Mesodermal cell (in vitro differentiated cells): ENCODE measurements at regions not wholly inside any gene's neighbourhood (a gene's known extent, or its start where the extent isn't known, plus 50 kb on each side); places are given as distances from the start of the nearest gene placed in this dataset.

Experiments
- H3K27ac ChIP-seq: 2 replicates; pipeline ENCODE4 v1.7.0; 2013; ENCODE audit warnings: mild to moderate bottlenecking, low read depth, low read length, moderate library complexity; ENCODE audit not compliant: severe bottlenecking
- H3K36me3 ChIP-seq: 2 replicates; pipeline ENCODE4 v1.7.1; 2013; ENCODE audit warnings: mild to moderate bottlenecking, low read length, moderate library complexity; ENCODE audit not compliant: control insufficient read depth, insufficient read depth
- H3K4me1 ChIP-seq: one replicate; pipeline ENCODE4 v1.7.1; 2013; ENCODE audit warnings: mild to moderate bottlenecking, low read length; ENCODE audit not compliant: insufficient read depth, control insufficient read depth, poor library complexity, severe bottlenecking
- H3K4me3 ChIP-seq: 2 replicates; pipeline ENCODE4 v1.7.0; 2013; ENCODE audit warnings: low read length, control low read depth, mild to moderate bottlenecking; ENCODE audit not compliant: insufficient read depth, poor library complexity, severe bottlenecking; ENCODE audit errors: extremely low read depth
- H3K9me3 ChIP-seq: 2 replicates; pipeline ENCODE4 v1.7.1; 2013; ENCODE audit warnings: mild to moderate bottlenecking, low read length, moderate library complexity; ENCODE audit not compliant: control insufficient read depth
- WGBS, 2 experiments: methylation state at CpG; one replicate each; pipeline ENCODE4 v1.1.5; 2013; ENCODE audit warnings: missing lambda C conversion rate in 2 of 2; ENCODE audit not compliant: insufficient coverage in 2 of 2; 5-methylcytosine and 5-hydroxymethylcytosine counted together

DNA sequence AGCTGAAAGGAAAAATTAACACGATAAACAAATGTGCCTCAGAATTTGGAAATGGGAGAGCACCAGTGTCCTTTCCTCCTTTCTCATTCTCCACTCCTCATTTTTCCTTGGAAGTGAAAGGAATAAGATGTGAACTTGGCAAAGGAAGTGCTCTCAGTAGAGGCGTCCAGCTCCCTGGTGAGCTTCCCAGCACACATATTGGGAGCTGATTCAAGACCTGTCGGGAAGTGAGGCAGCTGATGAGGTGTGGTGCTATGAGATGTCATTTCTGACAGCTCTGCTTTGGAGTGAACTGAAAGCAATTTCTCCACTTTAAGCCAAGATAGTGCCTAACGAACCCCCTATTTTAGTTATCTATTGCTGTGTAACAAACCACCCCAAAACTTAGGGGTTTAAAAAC, 238.5 kb upstream of the IRX3 start:
- H3K4me3 ChIP-seq, result no peak overlapping the region
- no peaks in the 10 kb centered on the region for H3K36me3 ChIP-seq
- 100% methylated on average over 2 of the region's 4 CpGs; no CpG with 5 or more reads in 1 of the 2 experiments for WGBS, 2 experiments
- H3K27ac ChIP-seq, result no peak overlapping the region
- peaks cover 5% of the 10 kb centered on the region for H3K4me1 ChIP-seq
- H3K9me3 ChIP-seq, result peaks cover 15% of the 10 kb centered on the region

DNA sequence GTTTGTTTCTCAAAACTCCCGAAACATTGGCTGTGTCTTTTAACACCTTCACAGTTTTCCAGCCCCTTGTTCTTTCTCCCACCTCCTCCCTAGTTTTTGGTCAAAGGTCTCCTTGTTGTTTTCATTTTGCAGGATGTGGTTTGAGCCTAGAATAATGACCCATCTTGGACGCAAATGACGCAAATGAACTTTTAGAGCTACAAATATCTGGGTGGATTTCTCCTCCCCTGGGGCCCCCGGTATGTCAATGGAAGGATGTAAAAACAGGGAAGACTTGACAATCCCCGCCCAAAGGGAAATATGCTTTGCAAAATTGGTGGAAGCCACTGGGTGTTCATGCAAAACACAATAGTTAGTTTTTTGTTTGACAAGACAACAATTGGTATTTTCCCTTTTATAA, 236.0 kb upstream of the IRX3 start:
- Histone ChIP-seq H3K36me3 (no peaks in the 10 kb centered on the region), H3K9me3 (peaks cover 15% of the 10 kb centered on the region), H3K4me3 (no peak overlapping the region), H3K4me1 (peaks cover 5% of the 10 kb centered on the region), H3K27ac (no peak overlapping the region)
- WGBS, 2 experiments, result 83 to 85% methylated on average over 3 of the region's 5 CpGs

DNA sequence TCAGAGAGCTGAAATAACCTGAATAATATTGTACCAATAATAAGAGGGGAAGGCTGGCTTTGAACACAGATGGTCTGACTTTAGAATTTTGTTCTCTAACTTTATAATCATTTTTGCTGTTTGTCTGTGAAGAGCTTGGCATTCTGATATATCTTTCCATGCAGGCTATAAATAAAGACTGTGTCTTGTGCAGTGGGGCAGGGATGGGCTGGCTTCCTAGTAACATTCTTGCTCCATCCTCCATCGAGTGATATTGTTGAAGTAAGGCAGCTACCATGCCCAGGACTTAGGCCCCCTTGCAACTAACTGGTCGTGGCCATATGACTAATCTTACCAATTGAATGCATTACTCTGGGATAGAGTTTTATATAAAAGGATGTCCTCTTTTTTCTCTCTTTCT, 234.7 kb upstream of the IRX3 start:
- 100% methylated on average over 1 of the region's 2 CpGs; no CpG with 5 or more reads in 1 of the 2 experiments for WGBS, 2 experiments
- no peaks in the 10 kb centered on the region for H3K36me3 ChIP-seq

DNA sequence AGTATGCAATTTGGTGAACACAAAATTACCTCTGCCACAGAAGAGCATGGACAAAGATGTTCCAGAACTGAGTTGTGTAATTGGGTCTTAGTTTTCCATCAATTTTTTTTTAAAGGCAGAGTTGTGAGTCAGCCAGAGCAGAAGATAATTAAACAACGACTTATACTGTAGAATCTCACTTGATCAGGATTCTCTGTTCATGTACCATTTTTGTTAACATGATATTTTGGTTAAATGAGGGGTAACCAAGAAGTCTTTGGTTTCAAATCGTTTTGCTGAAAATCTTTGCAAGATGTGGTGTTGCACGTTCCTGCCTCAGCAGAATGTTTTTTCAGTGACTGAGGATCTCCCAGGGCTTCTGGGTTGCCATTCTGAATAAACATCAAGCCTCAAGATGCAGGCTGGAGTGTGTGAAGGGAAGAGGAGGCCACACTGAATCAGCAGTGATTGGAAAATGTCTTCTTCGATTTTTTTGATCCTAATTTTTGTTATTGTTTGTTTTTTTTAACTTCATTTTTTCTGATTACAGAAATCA, 232.6 kb upstream of the IRX3 start:
- WGBS, 2 experiments, result 88 to 100% methylated on average over 2 of the region's 4 CpGs

More for the DNA sequence above, 234.7 kb upstream of the IRX3 start:
- Histone ChIP-seq H3K9me3 (peaks cover 15% of the 10 kb centered on the region), H3K4me3 (no peak overlapping the region), H3K27ac (no peak overlapping the region), H3K4me1 (no peaks in the 10 kb centered on the region)

DNA sequence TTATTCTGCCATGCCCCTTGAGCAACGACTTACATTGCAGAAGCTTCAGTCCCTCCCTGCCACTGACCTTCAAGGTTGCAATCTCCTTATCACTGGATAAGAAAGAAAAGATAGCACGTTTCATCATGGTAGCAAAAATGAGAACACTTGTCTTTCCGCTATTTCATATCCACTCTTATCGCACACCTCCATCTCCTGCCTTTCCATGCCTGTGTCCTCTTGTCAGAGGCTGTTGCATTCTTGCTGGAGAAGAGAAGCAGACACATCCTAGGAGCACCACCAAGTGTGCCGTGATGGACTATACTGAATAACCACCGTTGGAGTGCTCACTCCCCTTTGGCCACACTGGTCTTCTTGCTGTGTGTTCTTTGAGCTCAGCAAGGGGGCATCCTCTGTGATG, 230.6 kb upstream of the IRX3 start:
- Histone ChIP-seq H3K9me3 (no peaks in the 10 kb centered on the region), H3K4me1 (no peaks in the 10 kb centered on the region), H3K4me3 (no peak overlapping the region), H3K27ac (no peak overlapping the region), H3K36me3 (no peaks in the 10 kb centered on the region)
- WGBS, 2 experiments, result 58 to 72% methylated on average over 3 to 4 of the region's 6 CpGs

More for the DNA sequence above, 232.6 kb upstream of the IRX3 start:
- Histone ChIP-seq H3K9me3 (no peaks in the 10 kb centered on the region), H3K27ac (no peak overlapping the region), H3K4me3 (no peak overlapping the region), H3K4me1 (no peaks in the 10 kb centered on the region), H3K36me3 (no peaks in the 10 kb centered on the region)

DNA sequence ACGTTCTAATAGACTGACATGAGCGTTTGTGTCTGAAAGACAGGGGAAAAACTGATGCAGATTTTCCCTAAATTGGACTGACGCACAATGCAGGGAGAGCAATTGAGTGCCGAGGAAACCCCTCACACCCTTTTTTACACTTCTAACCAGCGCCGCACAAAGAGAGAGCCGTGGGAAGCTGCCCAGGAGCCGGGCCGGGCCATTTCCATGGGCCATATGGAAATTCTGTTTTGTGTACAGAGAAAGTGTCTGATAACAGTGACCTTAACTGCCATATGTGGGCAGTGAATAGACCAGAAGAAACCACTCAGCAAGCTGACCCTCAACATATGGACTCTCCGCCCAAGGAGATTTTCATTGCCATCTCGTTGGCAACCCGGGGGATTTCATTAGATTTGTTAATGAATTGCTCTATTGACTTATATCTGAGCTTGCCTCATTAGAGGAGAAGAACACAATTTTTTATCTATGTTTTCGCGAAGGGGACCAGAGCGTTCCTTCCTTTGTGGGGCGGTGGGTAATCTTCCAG, 225.9 kb upstream of the IRX3 start:
- Histone ChIP-seq H3K27ac (no peak overlapping the region), H3K4me1 (peaks cover 7% of the 10 kb centered on the region), H3K4me3 (no peak overlapping the region), H3K36me3 (no peaks in the 10 kb centered on the region), H3K9me3 (no peaks in the 10 kb centered on the region)
- 90 to 95% methylated on average over 10 to 12 of the region's 16 CpGs for WGBS, 2 experiments

DNA sequence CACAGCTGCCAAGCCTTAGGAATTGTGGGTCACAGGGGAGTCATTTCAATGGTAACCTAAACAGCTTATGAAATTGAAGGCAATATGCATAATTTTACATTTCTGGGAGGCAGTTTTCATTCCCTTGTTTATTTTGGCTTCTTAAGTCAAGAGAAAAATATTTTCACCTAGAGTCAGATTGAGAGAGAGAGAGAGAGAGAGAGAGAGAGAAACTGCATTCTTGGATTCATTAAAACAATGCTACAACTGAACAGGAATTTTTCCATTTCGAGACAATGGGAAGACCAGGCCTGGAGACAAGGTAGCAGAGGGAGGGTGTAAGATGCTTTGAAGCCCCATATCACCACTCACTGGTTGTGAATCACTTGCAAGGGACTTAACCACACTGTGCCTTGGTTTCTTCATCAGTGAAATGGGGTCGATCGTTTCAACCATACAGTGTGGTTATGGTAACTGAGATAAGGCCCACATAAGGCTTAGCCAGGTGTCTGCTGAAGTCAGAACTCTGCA, 224.7 kb upstream of the IRX3 start:
- no peak overlapping the region for H3K27ac ChIP-seq
- peaks cover 10% of the 10 kb centered on the region for H3K4me1 ChIP-seq
- H3K4me3 ChIP-seq, result no peak overlapping the region
- no peaks in the 10 kb centered on the region for H3K36me3 ChIP-seq
- 96 to 97% methylated on average over 2 to 3 of the region's 3 CpGs for WGBS, 2 experiments
- H3K9me3 ChIP-seq, result no peaks in the 10 kb centered on the region

DNA sequence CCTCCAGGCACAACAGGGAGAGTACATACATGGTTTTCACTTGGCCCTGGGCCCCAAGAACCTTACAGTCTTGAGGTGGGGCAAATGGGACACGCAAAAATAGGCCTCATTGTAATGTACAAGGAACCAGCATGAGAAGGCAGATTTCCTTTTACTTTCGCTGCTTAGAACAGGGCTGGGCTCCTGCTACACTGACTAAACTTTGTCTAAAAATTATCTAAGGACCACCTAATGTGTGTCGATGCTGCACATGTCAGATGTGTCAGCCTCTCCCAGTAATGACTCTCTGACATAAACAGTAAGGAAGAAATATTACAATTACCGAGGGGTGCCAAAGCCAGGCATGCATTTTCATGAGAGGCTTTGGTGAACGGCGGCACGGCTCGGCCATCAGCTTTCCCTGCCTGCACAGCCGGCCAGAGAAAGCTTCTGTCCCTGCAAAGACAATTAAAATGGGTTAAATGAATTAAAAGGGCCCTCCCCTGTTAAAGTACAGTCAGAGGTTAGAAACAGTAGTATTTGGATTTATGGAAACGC, 224.2 kb upstream of the IRX3 start:
- WGBS, 2 experiments, result 84 to 94% methylated on average over 8 to 9 of the region's 10 CpGs
- H3K9me3 ChIP-seq, result no peaks in the 10 kb centered on the region
- no peak overlapping the region for H3K27ac ChIP-seq
- H3K4me3 ChIP-seq, result no peak overlapping the region
- H3K4me1 ChIP-seq, result peaks cover 13% of the 10 kb centered on the region
- no peaks in the 10 kb centered on the region for H3K36me3 ChIP-seq

DNA sequence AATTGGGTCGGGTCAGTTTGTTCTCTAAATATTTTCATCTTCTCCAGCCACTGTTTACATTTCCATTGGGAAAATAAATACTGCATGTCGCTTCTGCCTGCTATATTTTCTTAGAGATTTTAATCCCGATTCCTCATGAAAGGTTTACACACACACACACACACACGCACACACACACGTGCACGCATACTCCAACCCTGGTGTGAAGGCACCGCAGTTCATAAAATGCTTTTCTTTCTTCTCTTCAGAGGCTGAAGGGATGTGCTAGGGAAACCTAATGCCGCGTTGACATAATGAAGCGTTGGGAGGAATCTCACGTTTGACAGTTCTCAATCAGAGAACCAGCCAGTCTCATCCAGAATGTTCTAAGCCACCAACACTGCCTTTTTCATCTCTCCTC, 222.9 kb upstream of the IRX3 start:
- no peaks in the 10 kb centered on the region for H3K9me3 ChIP-seq
- peaks cover 13% of the 10 kb centered on the region for H3K4me1 ChIP-seq
- H3K27ac ChIP-seq, result no peak overlapping the region
- no peak overlapping the region for H3K4me3 ChIP-seq
- 94 to 100% methylated on average over 11 of the region's 11 CpGs for WGBS, 2 experiments
- no peaks in the 10 kb centered on the region for H3K36me3 ChIP-seq

DNA sequence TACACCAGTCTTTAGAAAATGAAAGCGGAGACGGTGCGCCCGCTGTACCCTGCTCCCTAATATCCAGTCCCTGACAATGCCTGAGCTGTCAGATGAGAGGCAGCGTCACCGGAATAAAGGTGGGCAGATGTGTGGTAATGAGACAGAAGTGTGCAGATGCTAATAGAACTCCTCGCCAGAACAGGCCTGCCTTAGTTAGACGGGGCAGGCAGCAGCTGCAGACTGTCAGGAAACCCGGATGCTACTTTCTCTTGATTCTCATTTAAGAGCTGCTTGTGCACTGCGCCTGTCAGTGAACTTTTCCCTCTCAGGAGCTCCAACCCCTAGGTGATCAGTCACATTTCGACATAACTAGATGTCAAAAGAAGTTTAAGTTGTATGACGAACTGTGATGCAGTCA, 221.8 kb upstream of the IRX3 start:
- Histone ChIP-seq H3K27ac (no peak overlapping the region), H3K4me1 (peaks cover 13% of the 10 kb centered on the region), H3K4me3 (no peak overlapping the region), H3K36me3 (no peaks in the 10 kb centered on the region), H3K9me3 (no peaks in the 10 kb centered on the region)
- WGBS, 2 experiments, result 91 to 95% methylated on average over 10 to 12 of the region's 12 CpGs
